HG02852 (cell line): ENCODE measurements at regions not wholly inside any gene's neighbourhood (a gene's known extent, or its start where the extent isn't known, plus 50 kb on each side); places are given as distances from the start of the nearest gene placed in this dataset.
A peak's percentile ranks its signal among the peaks of the same experiment; 100 is the strongest.

Experiments used
- ATAC-seq: cut with Tn5 transposase; IDR thresholded peaks from one replicate; pipeline ENCODE4 v1.9.1; 2021; ENCODE audit warnings: mild to moderate bottlenecking, moderate library complexity; ENCODE audit not compliant: unreplicated experiment

DNA sequence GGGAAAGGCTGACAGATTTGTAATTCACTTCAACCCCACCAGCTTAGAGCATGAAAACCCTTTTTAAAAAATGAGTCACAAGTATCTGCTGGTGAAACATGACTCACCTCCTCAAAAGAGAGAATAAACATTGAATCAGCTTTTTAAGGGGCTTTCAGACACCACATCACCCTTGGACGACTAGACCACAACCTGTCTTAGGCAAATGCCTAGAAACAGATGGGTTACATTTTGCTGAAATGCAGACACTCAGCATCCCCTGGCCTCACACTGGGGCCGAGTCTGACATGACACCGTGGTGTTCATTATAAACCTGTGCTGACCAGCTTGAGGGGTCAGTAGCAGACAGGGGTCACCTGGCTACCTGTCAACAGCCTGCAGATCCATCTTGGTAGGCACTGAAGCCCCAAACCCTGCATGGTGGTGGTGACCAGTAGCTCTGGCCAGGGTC is 175.3 kb upstream of the CST7 start:
- peak; percentile 52 for ATAC-seq

DNA sequence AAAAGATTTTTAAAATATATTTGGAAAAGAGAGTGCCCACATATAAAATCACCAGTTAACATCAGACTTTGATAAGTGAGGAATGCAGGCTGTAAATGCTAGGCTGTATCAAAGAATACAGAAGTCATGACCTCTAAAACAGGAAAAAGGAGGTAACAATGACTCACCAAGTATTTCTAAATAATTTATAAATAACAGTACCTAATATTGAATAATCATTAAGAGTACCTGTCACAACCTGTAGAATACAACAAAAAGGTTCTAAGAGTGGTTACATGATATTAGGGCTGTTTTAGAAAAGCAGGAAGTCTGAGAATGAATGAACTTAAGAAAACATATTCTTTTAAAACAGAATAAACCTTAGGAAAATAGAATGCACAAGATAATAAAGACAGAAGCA is 173.1 kb upstream of the CST7 start:
- no peak for ATAC-seq

DNA sequence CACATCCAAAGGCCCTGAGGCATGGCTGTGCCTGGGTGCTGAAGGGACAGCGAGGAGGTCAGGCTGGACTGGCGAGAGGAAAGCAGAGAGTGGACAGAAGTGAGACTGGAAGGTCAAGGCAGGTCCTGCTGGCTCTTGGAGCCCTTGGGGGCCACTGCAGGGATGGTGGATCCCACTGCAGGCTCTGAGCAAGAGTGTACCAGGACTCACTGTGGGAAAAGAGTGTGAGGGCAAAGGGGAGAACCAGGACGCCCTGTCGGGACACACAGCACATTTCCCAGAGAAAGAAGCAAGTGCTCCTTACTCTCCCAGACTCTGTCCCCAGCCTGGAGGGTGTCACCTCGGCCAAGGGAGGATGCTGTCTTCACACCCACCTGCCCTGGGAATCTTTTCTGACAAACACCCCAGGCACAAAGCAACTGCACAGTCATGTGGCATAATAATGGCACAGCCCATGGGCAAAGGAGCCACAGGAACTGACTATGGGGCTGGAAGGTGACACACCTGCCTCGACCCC is 172.3 kb upstream of the CST7 start:
- no peak for ATAC-seq

DNA sequence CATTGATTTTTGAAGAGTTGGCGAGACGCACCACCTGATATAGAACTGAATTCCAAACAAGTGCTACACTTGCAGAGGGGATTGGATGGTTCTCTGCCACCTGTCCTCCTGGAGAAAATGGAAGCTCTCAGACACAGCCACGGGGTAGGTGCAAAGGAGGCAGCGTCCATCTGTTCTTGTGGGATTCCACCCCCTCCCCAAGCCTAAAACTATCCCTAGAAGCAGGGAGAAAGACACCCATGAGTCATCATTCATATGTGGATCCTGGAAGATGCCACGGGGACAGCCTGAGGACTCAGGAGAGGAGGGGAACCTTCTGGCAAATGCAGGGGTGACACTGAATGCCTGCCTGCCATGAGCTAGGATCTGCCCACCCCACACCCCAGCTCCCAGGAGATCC is 171.3 kb upstream of the CST7 start:
- no peak for ATAC-seq

DNA sequence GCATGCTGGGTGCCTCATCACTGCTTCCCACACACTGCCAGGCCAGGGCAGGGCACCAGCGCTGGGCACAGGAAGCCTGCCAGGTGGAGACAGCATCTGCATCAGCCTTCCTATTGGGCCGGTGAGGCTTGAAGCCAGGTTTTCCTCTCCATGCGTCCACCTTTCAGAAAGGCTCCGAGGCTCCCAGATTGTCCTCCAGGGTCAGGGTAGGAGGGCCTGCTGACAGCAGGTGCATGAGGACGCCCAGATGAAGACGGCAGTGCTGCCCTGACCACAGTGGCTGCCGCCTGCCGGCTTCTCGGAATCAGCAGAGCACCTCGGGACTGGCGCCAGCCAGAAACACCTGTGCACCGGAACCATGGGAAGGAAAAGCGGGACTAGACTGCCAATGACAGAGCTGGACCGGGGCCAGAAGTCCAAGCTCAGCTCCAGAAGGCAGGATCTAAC is 170.5 kb upstream of the CST7 start:
- no peak for ATAC-seq

DNA sequence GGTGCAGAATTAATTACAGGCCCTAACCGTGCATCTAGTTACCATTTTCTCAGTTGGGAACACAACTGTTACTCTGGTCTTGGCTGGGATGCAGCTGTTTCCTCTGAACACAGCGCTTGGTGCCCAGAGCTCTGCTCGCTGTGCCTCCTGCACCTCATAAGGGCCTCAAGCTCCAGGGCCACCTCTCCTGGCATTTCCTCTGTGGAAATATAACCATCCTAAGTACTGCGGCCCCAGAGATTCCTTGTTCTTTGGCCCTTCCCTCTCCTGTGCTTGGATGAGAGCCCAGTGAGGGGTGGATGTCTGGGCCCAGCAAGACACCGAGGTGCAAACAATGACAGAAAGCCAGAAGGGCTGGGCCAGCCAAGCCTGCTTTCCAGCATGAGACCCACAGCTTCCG is 169.9 kb upstream of the CST7 start:
- ATAC-seq, result no peak

DNA sequence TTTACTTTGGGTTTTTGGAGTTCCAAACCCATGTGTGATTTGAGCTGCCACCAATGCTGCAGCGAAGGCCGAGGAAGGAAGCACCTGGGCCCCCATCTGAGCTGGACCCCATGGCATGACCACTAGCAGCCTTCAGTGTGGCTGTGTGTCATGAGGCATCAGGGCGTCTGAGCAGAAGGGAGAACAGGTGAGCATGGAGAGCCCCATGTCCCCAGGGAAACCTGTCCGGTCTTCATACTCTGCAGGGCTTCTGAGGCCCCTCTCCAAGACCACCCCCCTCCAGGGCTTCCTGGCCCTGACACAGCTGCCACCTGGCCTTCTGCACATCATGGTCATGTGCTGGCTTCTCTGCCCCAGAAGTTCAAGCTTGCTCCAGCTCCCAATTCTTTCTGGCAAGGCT is 169.1 kb upstream of the CST7 start:
- no peak for ATAC-seq

DNA sequence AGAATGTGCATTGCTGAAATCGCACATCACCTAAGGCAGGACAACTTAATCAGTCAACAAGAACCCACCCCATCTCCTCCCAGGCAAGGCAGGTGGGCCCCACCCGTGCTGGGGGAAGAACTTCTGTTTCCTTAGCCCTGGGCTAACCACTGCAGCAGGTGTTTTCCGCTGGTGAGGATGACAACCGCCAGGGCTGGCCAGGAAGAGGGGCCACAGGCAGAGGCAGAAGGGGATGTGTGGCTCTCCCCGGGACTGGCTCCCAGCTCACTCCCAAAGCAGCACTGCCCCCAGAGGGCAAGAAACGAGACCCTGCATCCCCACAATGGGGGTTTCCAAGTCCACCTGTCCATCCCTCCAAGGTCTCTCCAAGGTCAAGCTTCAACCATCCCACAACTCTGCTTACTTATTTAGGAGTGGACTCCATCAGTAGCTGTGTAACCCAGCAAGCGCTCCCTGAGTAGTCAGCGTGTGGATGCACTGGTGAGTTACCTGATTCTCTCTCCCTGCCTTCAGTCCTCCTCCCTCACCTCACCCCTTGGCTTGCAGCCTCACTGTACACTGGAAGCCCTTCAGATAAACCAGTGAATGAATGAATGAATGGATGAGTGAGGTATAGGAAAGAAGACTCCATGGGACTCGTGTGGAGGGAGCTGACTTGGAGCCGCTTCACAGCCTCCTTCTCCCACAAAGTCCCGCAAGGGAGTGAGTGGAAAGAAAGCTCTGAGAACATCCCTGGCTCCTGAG is 168.2 kb upstream of the CST7 start:
- no peak for ATAC-seq

DNA sequence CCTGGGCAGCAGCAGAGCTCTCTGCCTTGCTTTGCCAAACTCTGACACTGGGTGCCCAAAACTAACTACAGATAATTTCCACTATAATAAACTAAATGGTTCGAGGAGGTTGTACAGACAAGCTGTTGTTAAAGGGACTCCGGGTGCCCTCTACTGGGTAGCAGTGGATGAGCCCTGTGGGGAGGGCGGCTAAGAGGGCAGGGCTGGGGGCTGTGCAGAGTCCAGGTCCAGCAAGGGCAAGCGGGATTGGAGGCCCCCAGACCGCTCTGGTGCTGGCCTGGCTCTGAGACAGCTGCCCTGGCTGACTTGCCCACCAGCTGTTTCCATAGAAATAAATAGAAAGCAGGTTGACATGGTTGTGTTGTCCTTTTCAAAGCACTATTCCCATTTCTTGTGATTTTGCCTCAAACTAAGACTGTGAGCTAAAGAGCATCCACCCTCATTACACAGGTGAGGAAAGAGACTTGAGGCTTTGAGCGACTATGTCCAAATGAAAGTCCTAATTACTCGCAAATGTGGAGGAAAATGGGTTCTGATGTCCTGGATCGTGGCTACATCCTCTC is 167.6 kb upstream of the CST7 start:
- no peak for ATAC-seq

DNA sequence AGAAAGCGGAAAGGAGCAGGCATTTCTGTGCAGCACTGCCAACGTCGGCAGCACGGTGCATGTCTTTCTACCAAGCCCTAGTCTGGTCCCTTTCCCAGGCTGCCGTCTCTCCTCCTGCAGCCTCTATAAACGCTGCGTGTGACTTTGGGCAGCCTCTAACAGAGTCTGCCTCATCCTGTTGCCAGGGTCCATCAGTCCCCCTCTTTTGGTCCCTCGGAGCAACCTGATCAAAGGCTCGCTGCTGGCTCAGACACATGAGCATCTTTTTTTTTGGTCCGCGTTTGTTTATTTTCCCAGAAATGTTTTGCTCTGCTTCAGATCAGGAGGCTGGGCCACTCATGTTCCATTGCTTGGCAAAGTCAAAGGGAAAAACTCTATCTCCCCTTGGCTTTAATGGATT is 166.8 kb upstream of the CST7 start:
- ATAC-seq, result no peak

DNA sequence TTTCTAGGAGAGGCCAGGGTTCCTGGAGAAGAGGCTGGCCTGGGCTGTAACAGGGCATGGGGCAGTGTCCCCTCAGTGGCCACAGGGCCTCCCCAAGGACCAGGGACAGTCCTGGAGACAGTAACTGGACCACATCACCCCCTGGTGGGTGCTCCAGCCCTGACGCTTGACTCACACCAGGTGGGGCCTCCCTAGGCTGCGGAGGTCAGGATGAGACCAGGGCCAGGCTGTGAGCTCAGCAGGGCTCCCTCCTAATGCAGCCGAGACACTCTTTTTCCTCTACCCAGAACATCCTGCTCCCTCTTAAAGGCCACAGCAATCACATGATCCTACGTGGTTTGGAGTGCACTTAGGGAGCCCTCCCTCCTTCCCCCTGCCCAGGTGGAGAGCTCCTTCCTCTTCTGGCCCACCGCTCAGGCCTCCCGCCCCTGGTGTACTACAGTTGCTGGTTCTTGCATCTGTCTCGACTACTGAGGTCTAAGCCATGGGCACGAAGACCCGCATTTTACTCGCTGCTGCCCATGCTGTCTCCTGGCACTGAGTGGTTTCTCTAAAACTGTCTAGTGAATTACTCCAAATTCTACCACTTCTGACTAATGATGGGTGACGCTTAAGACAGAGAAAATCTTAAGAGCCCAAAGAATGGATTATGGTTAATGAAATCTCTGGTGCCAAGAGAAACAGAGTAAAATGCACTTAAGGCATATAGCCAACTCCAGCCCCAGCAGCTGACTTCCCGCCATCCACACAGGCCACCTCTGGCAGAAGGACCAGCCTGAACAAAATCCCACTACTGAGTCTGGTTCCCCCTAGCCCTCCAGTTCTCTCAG is 166.1 kb upstream of the CST7 start:
- no peak for ATAC-seq

DNA sequence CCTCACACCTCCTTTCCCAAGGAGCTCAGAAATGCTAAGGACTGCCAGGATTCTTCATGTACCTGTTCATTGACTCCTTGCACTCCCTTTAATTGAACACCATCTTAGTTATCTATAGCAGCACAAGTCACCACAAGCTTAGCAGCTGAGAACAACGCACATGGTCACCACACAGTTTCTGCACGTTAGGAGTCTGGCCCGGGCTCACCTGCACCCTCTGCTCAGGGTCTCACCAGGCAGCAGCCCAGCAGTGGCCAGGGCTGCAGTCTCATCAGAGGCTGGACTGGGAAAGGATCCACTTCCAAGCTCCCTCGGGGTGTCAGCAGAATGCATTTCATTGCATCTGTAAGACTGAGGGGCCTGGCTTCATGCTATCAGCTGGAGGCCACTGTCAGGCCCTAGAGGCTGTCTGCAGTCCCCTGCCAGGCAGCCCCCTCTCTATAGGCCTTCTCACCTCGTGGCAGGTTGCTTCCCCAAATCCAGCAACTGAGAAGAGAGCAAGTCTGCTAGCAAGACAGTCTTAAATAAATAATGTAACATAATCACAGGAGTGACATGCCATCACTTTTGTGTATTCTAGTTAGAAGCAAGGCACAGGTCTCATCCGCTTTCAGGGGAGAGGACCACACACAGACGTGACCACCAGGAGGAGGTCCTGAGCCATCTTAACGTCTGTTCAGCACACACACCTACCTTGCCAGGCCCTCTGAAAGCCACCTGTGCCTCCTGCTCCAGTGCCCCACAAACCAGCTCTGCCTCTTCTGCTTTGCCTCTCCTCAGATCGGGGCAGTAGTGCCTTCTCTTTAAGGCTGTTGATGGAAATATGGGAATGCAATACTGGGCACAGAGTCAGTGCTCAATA is 165.2 kb upstream of the CST7 start:
- no peak for ATAC-seq

DNA sequence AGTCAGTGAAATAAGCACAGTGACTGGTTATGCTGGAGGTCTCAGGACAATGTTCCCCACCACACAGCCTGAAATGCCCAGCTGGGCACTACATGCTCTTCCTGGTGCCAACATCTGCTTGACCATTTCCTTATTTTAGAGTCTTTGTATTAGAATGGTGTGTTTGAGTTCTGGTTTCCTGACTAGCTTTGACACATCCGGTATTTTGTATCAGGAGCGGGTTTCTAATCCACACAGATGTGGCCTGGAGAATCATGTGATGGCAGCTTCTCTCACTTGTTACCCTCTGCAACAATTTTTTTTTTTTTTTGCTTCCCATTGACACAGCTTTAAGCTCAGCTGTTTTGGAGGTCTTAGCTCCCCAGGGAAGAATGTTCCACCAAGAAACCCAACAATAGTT is 164.5 kb upstream of the CST7 start:
- ATAC-seq, result no peak

DNA sequence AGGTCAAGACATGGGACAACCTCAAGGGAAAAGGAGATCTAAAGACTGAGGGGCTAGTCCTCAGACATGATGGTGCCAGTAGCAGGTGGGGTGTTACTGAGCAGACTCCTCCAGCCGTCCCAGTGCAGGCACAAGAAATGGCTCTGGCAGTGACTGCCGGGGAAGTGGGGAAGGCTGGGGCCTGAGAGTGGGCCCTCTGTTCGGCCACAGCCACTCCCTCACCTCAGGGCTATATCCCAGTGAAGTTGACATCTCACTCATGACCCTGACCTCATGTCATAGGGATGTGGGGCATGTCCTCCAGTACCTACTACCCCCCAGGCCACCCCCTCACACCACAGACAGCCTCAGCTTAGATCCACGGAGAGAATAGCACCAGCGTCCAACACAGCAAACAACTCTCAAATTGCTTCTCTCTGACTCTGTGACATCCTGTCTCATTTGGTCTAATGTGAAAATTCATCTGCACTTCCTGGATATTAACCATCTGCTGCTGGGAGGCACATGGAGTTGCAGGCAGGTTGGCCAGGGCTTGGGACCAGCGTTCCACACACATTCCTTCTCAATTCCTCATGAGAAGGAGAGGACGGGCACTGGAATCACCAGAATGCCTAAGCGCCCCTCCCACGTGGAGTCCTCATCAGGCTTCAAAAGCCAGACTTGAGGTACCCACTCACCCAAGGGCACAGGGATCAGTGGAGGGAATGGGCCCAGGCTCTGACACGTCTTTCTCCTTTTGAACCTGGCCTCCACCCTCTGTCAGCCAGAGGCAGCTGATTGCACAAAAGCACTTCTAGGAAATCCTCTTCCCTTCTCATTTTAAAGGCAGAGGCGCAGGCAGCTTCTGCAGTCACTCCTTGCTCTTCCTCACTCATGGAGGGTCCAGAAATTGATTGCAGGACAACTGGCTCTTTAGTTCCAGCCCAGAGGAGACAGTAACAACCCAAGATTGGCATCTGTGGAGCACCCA is 163.6 kb upstream of the CST7 start:
- ATAC-seq, result no peak

DNA sequence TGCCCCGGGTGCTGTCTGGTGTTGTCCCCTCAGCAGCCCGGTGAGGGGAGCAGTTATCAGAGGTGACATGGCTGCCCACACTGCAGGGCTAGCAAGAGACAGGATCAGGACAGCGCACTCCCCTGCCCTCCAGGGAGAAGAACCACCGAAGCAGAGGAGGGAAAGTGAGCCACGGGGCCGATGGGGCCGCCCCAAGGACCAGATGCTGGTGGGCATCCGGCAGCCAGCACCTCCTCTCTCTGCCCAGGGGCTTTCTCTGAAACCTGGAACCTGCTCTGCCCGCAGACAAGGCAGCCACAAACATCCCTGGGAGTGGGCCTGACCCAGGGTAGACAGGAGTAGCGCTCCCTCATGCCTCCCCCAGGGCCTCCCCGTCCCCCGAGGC is 163.0 kb upstream of the CST7 start:
- ATAC-seq, result no peak

DNA sequence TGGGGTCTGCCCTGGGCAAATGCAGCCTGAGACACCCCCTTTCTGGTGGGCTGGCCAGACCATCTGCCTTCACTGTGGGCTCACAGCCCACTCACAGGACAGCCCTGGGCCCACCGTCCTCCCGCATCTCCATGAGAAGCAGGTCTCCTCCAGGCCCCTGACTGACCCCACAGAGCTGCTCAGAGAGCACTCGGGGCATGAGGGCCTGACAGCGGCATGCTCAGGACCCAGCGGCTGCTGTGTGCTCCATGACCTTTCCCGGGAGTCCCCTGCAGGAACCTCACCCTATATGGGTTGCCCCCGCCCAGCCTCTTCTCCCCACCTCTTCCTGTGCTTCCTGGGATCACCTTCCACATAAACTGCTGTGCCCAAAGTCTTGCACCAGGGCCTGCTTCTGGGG is 162.4 kb upstream of the CST7 start:
- ATAC-seq, result no peak

DNA sequence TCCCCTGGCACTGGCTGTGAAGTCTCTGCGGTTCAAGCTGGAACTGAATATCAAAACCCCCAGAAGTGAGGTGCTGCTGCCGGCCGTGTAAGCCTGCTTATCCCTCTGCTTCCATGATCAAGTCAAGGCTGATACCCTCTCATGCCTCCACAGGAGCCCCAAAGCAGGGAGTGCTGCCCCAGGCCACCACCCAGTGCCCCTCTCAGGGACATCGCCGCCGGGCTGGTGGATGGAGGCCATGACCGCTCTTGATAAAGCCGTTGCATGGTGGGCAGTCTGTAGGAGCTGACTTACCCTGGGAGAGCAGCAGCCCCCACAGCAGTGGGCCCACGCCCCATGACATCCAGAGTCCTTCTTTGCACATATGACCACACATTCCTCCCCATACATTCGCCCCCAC is 162.0 kb upstream of the CST7 start:
- ATAC-seq, result no peak

DNA sequence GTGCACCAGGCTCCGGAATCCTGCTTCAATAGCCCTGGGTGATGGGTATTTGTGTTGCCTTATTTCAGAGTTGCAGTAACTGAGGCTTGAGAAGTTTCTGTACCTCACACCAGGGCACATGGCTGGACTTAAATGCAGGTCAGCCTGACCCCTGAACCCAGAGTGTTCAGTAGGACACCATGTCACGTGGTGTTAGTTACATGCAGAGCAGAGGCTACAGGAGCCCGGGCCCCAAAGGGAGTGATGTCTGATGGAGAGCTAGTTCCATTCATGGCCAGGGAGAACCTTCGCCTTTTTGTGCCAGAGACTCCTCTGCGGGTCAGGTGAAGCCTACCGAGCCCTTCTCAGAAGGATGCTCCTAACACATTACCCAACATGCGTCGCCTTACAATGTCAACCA is 161.4 kb upstream of the CST7 start:
- no peak for ATAC-seq

DNA sequence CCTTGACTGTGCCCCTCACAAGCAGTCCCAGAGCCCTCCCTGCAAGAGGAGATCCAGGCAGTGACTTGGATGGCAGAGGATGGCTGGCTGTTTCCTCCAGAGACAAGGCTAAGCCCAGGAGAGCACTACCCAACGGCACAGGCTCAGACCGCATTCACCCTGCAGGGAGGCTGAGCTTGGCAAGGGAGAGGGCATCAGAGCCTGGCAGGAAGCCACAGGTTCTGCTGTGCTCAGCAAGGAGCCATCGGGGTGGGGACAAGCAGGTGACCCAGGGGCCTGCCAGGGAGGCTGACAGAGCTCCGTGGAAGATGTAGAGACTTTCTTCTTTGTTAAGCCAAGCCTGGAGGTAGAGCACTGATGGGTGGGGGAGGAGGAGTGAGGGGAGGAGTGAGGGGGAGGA is 159.2 kb upstream of the CST7 start:
- no peak for ATAC-seq
